NCI-H1092 treated with DMSO at 0.1 percent for 48 hours (cell line): ENCODE measurements at regions not wholly inside any gene's neighbourhood (a gene's known extent, or its start where the extent isn't known, plus 50 kb on each side); places are given as distances from the start of the nearest gene placed in this dataset.

Source experiments
- DNase-seq: peaks from one replicate; lab custom pipeline; 2025; lab: John Stamatoyannopoulos, UW

GRCh38 chr11:13869398-13869886 is 93.1 kb upstream of the SPON1 start:
- no peak for DNase-seq

- no peak for DNase-seq
Observed at GRCh38 chr11:13874597-13874996, 87.9 kb upstream of the SPON1 start.

GRCh38 chr11:13875643-13876042 is 86.9 kb upstream of the SPON1 start:
- DNase-seq: no peak

- no peak for DNase-seq
Observed at GRCh38 chr11:13876423-13876822, 86.1 kb upstream of the SPON1 start.

- DNase-seq: no peak
Observed at GRCh38 chr11:13878077-13878476, 84.4 kb upstream of the SPON1 start.

GRCh38 chr11:13880634-13881033 is 81.9 kb upstream of the SPON1 start:
- no peak for DNase-seq

- DNase-seq: no peak
Observed at GRCh38 chr11:13881226-13881905, 81.2 kb upstream of the SPON1 start.

GRCh38 chr11:13883042-13883441 is 79.5 kb upstream of the SPON1 start:
- DNase-seq: no peak

- DNase-seq: no peak
Observed at GRCh38 chr11:13883589-13883988, 78.9 kb upstream of the SPON1 start.

- no peak for DNase-seq
Observed at GRCh38 chr11:13884158-13884799, 78.2 kb upstream of the SPON1 start.

GRCh38 chr11:13885083-13885482 is 77.4 kb upstream of the SPON1 start:
- DNase-seq: no peak

- peak; percentile 89 for DNase-seq
Observed at GRCh38 chr11:13889552-13890249, 72.8 kb upstream of the SPON1 start.

GRCh38 chr11:13891911-13892310 is 70.6 kb upstream of the SPON1 start:
- DNase-seq: peak; percentile 57

- no peak for DNase-seq
Observed at GRCh38 chr11:13896175-13896980, 66.1 kb upstream of the SPON1 start.

- DNase-seq: no peak
Observed at GRCh38 chr11:13896981-13897353, 65.6 kb upstream of the SPON1 start.

- peak; percentile 17 for DNase-seq
Observed at GRCh38 chr11:13897646-13898276, 64.8 kb upstream of the SPON1 start.

GRCh38 chr11:13899603-13900002 is 62.9 kb upstream of the SPON1 start:
- DNase-seq: no peak

GRCh38 chr11:13902523-13902922 is 60.0 kb upstream of the SPON1 start:
- no peak for DNase-seq

GRCh38 chr11:13905137-13905781 is 57.3 kb upstream of the SPON1 start:
- DNase-seq: no peak

GRCh38 chr11:13907678-13908077 is 54.8 kb upstream of the SPON1 start:
- no peak for DNase-seq

- no peak for DNase-seq
Observed at GRCh38 chr11:13908535-13908934, 54.0 kb upstream of the SPON1 start.
